OCI-LY7 (cell line): ENCODE measurements at regions not wholly inside any gene's neighbourhood (a gene's known extent, or its start where the extent isn't known, plus 50 kb on each side); places are given as distances from the start of the nearest gene placed in this dataset.

Experiments
- BruUV-seq: library from RNA; stranded (reverse); fragments of 400-500 nt; replicated peaks from 2 replicates; lab custom pipeline; 2021; lab: Mats Ljungman, UMichigan
- CTCF ChIA-PET: fragments of 300-600 bp; sonication (Branson Sonifier 250); formaldehyde crosslinking; loops from one replicate; lab custom pipeline; 2022; ENCODE audit warnings: antibody characterized with exemption; ENCODE audit not compliant: unreplicated experiment; lab: Charles Lee
- POLR2A ChIA-PET: fragments of 300-600 bp; sonication (Branson Sonifier 250); formaldehyde crosslinking; loops from one replicate; lab custom pipeline; 2022; ENCODE audit warnings: antibody characterized with exemption; lab: Charles Lee
- DNase-seq: peaks from one replicate; pipeline ENCODE4 v3.0.0-alpha.2; 2015; ENCODE audit warnings: low spot score
- H2AFZ ChIP-seq: fragments of 200-600 bp; sonication (generic), shearing (Covaris generic); 2 replicates; pipeline ENCODE4 v1.6.1; 2014; ENCODE audit warnings: mild to moderate bottlenecking, antibody characterized with exemption, low read length, moderate library complexity
- H3K27ac ChIP-seq: fragments of 200-600 bp; sonication (generic); 2 replicates; pipeline ENCODE4 v1.5.1; 2014; ENCODE audit warnings: mixed run types, low read depth, mild to moderate bottlenecking, moderate library complexity, low read length, inconsistent platforms; ENCODE audit not compliant: poor library complexity, severe bottlenecking
- H3K36me3 ChIP-seq: fragments of 200-600 bp; sonication (generic); 2 replicates; pipeline ENCODE4 v1.6.1; 2014; ENCODE audit warnings: mild to moderate bottlenecking, antibody characterized with exemption, low read length, moderate library complexity, mixed read lengths; ENCODE audit not compliant: insufficient read depth
- H3K4me1 ChIP-seq: fragments of 200-600 bp; sonication (generic); 2 replicates; pipeline ENCODE4 v1.5.1; 2014; ENCODE audit warnings: mild to moderate bottlenecking, low read length; ENCODE audit not compliant: insufficient read depth, poor library complexity, severe bottlenecking
- H3K4me2 ChIP-seq: fragments of 200-600 bp; sonication (generic); 2 replicates; pipeline ENCODE4 v1.6.1; 2014; ENCODE audit warnings: mild to moderate bottlenecking, low read length
- H3K4me3 ChIP-seq: fragments of 200-600 bp; sonication (generic); 2 replicates; pipeline ENCODE4 v1.5.1; 2014; ENCODE audit warnings: mild to moderate bottlenecking, low read depth, low read length; ENCODE audit not compliant: poor library complexity, severe bottlenecking
- H3K79me2 ChIP-seq: fragments of 200-600 bp; sonication (generic); 2 replicates; pipeline ENCODE4 v1.6.1; 2016; ENCODE audit warnings: low read depth, mild to moderate bottlenecking, low read length, moderate library complexity, mixed read lengths; ENCODE audit not compliant: insufficient read depth
- H3K9me2 ChIP-seq: fragments of 200-600 bp; sonication (generic); 2 replicates; pipeline ENCODE4 v1.6.1; 2016; ENCODE audit warnings: mild to moderate bottlenecking, low read length, mixed read lengths; ENCODE audit not compliant: insufficient read depth
- H3K9me3 ChIP-seq: fragments of 200-600 bp; sonication (generic); 2 replicates; pipeline ENCODE4 v1.6.1; 2014; ENCODE audit warnings: mild to moderate bottlenecking, mixed run types, low read length, mixed read lengths
- H4K20me1 ChIP-seq: fragments of 200-600 bp; sonication (generic); 2 replicates; pipeline ENCODE4 v1.6.1; 2014; ENCODE audit warnings: mild to moderate bottlenecking, antibody characterized with exemption, low read length, moderate library complexity, mixed read lengths; ENCODE audit not compliant: insufficient read depth
- CTCF ChIP-seq: fragments of 200-600 bp; sonication (generic); conservative IDR thresholded peaks from 2 replicates; pipeline ENCODE4 v1.5.1; 2014; ENCODE audit warnings: mild to moderate bottlenecking, antibody characterized with exemption, low read length, moderate library complexity, mixed read lengths
- EZH2phosphoT487 ChIP-seq: fragments of 200-600 bp; sonication (generic); IDR thresholded peaks from 2 replicates; pipeline ENCODE4 v1.6.1; 2018; ENCODE audit warnings: low read depth, borderline replicate concordance, mild to moderate bottlenecking, mixed run types, antibody characterized with exemption, low read length, moderate library complexity, mixed read lengths
- intact Hi-C: fragments of 100-400 bp; cut with micrococcal nuclease; formaldehyde crosslinking; loops from one replicate; pipeline ENCODE4 v1.10.0; 2022; ENCODE audit not compliant: unreplicated experiment

- BruUV-seq, result no TSS peak
- H3K36me3 ChIP-seq, result no peaks in the 10 kb centered on the region
- intact Hi-C loops, result no loop called here
Observed at GRCh38 chr3:780505-780904, 312.3 kb upstream of the CNTN6 start.

GRCh38 chr3:791442-791841 lies 301.4 kb upstream of the CNTN6 start:
- Histone ChIP-seq H3K9me2 (no peaks in the 10 kb centered on the region), H3K79me2 (no peaks in the 10 kb centered on the region), H3K4me1 (no peaks in the 10 kb centered on the region), H2AFZ (no peak overlapping the region), H4K20me1 (no peaks in the 10 kb centered on the region), H3K4me3 (no peak overlapping the region), H3K4me2 (no peak overlapping the region), H3K36me3 (no peaks in the 10 kb centered on the region), H3K27ac (no peak overlapping the region), H3K9me3 (no peaks in the 10 kb centered on the region)
- ChIA-PET CTCF (no interaction called here), POLR2A (no interaction called here)
- no TSS peak for BruUV-seq
- no peak for TF ChIP-seq EZH2phosphoT487
- TF ChIP-seq CTCF, result no peak
- DNase-seq, result no peak
- intact Hi-C loops, result no loop called here

More at GRCh38 chr3:780505-780904, 312.3 kb upstream of the CNTN6 start:
- Histone ChIP-seq H3K9me2 (no peaks in the 10 kb centered on the region), H3K79me2 (no peaks in the 10 kb centered on the region), H3K4me1 (no peaks in the 10 kb centered on the region), H4K20me1 (no peaks in the 10 kb centered on the region), H2AFZ (no peak overlapping the region), H3K27ac (no peak overlapping the region), H3K9me3 (no peaks in the 10 kb centered on the region), H3K4me2 (no peak overlapping the region), H3K4me3 (no peak overlapping the region)
- TF ChIP-seq CTCF (no peak), EZH2phosphoT487 (no peak)
- CTCF ChIA-PET, result no interaction called here
- POLR2A ChIA-PET, result no interaction called here
- no peak for DNase-seq

- no peaks in the 10 kb centered on the region for H4K20me1 ChIP-seq
- intact Hi-C loops, result no loop called here
- H3K79me2 ChIP-seq, result no peaks in the 10 kb centered on the region
- TF ChIP-seq EZH2phosphoT487, result no peak
- no peak for TF ChIP-seq CTCF
- no peaks in the 10 kb centered on the region for H3K9me3 ChIP-seq
- no peak overlapping the region for H3K27ac ChIP-seq
- BruUV-seq, result no TSS peak
- H3K4me2 ChIP-seq, result no peak overlapping the region
- H3K36me3 ChIP-seq, result no peaks in the 10 kb centered on the region
- H3K9me2 ChIP-seq, result no peaks in the 10 kb centered on the region
- ChIA-PET POLR2A (no interaction called here), CTCF (no interaction called here)
- no peaks in the 10 kb centered on the region for H3K4me1 ChIP-seq
- DNase-seq, result no peak
- no peak overlapping the region for H3K4me3 ChIP-seq
- H2AFZ ChIP-seq, result no peak overlapping the region
Observed at GRCh38 chr3:792630-793029, 300.2 kb upstream of the CNTN6 start.
